ENCODE measurements at regions not wholly inside any gene's neighbourhood (a gene's known extent, or its start where the extent isn't known, plus 50 kb on each side); places are given as distances from the start of the nearest gene placed in this dataset.

DNA sequence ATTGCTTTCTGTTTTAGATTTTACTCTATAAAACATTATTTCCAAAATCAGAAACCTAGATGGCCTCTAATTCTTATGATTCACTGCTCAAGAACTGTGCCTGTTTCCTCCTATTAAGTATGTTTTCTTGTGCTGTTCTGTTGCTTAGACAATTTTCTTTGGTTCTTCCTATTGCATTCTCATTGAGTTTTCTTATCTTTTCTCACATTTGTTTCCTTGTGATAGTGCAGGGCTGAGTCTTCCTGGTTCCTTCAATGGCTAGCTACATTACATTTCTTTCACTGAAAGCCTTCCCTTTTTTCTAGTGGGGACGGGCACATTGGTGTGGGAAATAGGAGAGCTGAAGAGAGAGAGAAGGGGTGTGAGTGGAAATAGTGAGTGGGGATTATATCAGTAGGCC, 183.4 kb downstream of the CALCRL start:
- Histone ChIP-seq H3K23ac (ENCODE audit: insufficient read length, low read depth, low read length) (no peak overlapping the region), H2BK12ac (ENCODE audit: insufficient read length, low read depth, low read length) (no peak overlapping the region), H3K4me1 (ENCODE audit: insufficient read depth, low read length) (no peaks in the 10 kb centered on the region), H3K9me3 (ENCODE audit: control insufficient read depth, low read depth, low read length) (no peaks in the 10 kb centered on the region), H3K18ac (ENCODE audit: insufficient read length, low read depth, low read length) (no peak overlapping the region), H2AK5ac (ENCODE audit: insufficient read length, low read length) (no peak overlapping the region), H4K91ac (ENCODE audit: insufficient read length, low read depth, low read length) (no peak overlapping the region), H3K79me2 (ENCODE audit: insufficient read depth, low read length) (no peaks in the 10 kb centered on the region), H3K4ac (ENCODE audit: low read depth, low read length) (no peak overlapping the region), H2BK15ac (ENCODE audit: low read depth, low read length) (no peak overlapping the region), H3T11ph (ENCODE audit: low read length) (no peak overlapping the region), H4K20me1 (ENCODE audit: control insufficient read depth, insufficient read depth, insufficient read length) (no peaks in the 10 kb centered on the region), H4K8ac (replicated peaks; ENCODE audit: insufficient read length, low read depth, low read length) (no peak overlapping the region), H3K27ac (ENCODE audit: insufficient read length, low read depth, low read length) (peak overlapping the region; percentile 18), H2BK120ac (ENCODE audit: low read depth, low read length, poor library complexity, severe bottlenecking) (no peak overlapping the region), H3K14ac (ENCODE audit: insufficient read depth, low read length) (no peak overlapping the region), H2AFZ (ENCODE audit: low read length) (no peak overlapping the region), H3K56ac (ENCODE audit: insufficient read length, low read depth, low read length) (no peak overlapping the region), H3K27me3 (ENCODE audit: insufficient read depth, low read length) (no peaks in the 10 kb centered on the region), H3K4me2 (ENCODE audit: insufficient read depth, insufficient read length, low read length) (no peak overlapping the region), H4K5ac (ENCODE audit: insufficient read length, low read depth, low read length) (no peak overlapping the region), H3K9ac (ENCODE audit: extremely low read depth, insufficient read length, low read length) (no peak overlapping the region), H2BK5ac (ENCODE audit: insufficient read length, low read length) (no peak overlapping the region), H2BK20ac (ENCODE audit: low read depth, low read length, poor library complexity, severe bottlenecking) (no peak overlapping the region), H3K79me1 (ENCODE audit: insufficient read depth, low read depth, low read length, poor library complexity, severe bottlenecking) (no peaks in the 10 kb centered on the region), H3K23me2 (ENCODE audit: insufficient read length, low read depth, low read length, poor library complexity, severe bottlenecking) (no peaks in the 10 kb centered on the region)
- H3K27ac Mint-ChIP-seq, result peak overlapping the region; percentile 78 to 94 (median 89)
- no peak for DNase-seq
- no peak for TF ChIP-seq CTCF (conservative IDR thresholded peaks at IDR 0.05)
- H3K27me3 Mint-ChIP-seq (ENCODE audit: low read depth), result no peaks in the 10 kb centered on the region
- no peaks in the 10 kb centered on the region for H3K9me3 Mint-ChIP-seq
- H3K4me1 Mint-ChIP-seq, result peaks cover 31 to 39% of the 10 kb centered on the region in 2 experiments
- WGBS (ENCODE audit: extremely low coverage, insufficient read length, low lambda C conversion rate), result no CpG with 5 or more reads among the region's 1 CpG
- H3K4me3 Mint-ChIP-seq, result no peak overlapping the region
- H3K36me3 Mint-ChIP-seq (ENCODE audit: insufficient read depth in 1 of 3, low read depth in 3 of 3), result peaks cover 0 to 2% (median 0%) of the 10 kb centered on the region in 3 experiments; a peak in 1 of 7 replicates
